Activated CD4-positive, alpha-beta T cell treated with anti-CD3 and anti-CD28 coated beads, Interleukin-2, amount 50 U/mL, for 16 hours (primary cell): ENCODE measurements at regions not wholly inside any gene's neighbourhood (a gene's known extent, or its start where the extent isn't known, plus 50 kb on each side); places are given as distances from the start of the nearest gene placed in this dataset.
A peak's percentile ranks its signal among the peaks of the same experiment; 100 is the strongest.
"Not testable (repeated sequence)": the region's sequence is repeated elsewhere in the genome, so short reads cannot be mapped to it uniquely, and the experiment has no call there.

Experiments used
- DNase-seq: peaks from one replicate; pipeline ENCODE4 v3.0.0-alpha.2; 2020

DNA sequence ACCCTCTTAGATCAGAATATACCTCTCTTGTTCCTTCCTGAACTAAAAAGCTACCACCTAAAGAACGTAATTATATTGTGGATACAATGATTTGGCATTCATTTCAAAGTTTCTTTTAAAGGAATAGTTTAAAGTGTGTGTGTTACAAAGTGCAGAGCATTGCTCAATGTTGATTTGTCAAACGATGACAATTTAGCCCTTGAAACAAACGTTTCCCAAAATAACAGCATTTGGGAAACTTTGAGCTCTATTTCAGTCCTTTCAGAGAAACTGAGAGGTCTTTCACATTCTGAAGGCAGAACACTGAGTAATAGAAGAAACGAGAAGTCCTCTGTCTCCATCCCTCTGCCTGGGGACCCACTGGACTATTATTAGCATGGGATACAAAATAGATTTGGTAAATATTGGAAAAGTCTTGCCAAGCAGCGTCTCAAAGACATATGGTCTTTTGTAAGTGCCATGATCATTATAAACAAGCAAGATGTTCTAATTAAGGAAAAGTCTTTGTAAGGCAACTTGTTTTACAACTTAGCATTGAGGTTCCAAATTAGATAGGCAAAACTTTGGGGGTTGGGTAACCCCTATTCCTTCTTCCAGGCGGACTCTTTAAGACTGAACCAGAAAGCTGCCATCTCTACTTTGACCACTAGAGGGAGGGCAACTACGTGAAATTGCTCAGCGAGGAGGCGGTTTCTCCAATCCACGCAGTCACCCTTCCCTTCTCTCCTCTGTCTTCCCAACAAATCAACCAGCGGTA lies 208.8 kb downstream of the RNF144B start:
- peak; percentile 44 for DNase-seq

DNA sequence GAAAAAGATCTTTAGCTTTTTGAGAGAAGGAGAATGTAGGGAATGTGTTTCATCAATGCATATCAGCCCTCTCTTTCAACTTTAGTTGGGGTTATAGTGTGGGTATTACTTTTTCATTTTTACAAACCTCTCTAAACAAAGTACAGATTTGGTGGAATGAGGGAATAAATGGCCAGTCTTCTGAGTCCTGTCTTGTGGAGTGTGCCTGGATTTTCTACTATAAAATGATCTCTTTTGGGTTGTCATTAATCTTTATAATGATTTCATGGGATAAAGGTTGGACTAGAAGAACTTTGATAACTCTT lies 209.3 kb downstream of the RNF144B start:
- DNase-seq, result no peak

GRCh38 chr6:18598551-18599264 lies 211.6 kb downstream of the RNF144B start:
- DNase-seq, result no peak

GRCh38 chr6:18600255-18600654 lies 213.1 kb downstream of the RNF144B start:
- no peak for DNase-seq

- no peak for DNase-seq
These were observed 214.4 kb downstream of the RNF144B start for GRCh38 chr6:18601516-18602020.

- DNase-seq, result no peak
These were observed 215.8 kb downstream of the RNF144B start for GRCh38 chr6:18602931-18603330.

- DNase-seq, result no peak
These were observed 216.2 kb downstream of the RNF144B start for GRCh38 chr6:18603361-18603760.

DNA sequence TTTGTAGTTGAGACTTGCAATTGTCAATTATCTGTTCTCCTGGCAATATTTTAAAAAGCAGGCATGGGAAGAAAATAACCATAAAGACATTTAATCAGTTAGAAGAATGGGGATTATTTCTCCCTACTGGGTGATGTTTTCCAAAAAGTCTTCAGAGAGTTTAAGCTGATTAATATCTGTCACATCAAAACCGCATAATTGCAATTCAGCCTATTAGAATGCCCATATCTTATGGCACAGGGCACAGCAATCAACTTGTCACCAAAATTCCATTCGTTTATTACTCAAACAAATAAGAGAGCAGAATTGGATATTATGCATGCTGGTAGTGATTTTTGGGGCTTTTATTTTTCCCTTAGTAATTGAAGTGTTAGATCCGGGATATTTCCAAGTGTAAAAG lies 218.7 kb downstream of the RNF144B start:
- no peak for DNase-seq

DNA sequence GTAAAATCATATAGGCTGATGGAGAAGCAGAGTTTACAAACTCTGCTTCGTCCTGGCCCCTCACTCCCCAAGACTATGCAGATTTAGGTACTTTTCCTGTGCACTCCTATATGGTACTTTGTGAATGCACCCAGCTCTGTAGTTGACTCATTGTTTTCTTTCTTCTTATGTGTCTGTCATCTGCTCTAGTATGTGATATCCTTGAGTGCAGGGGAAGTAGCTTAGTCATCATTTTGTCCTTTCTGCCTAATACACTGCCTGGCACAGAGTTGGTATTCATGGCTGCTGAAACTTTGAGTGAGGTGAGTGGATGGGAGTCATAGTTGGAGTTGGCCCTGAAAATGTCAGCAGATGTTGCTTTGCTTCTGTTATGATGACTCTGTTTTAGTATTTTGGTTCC lies 222.6 kb downstream of the RNF144B start:
- no peak for DNase-seq

DNA sequence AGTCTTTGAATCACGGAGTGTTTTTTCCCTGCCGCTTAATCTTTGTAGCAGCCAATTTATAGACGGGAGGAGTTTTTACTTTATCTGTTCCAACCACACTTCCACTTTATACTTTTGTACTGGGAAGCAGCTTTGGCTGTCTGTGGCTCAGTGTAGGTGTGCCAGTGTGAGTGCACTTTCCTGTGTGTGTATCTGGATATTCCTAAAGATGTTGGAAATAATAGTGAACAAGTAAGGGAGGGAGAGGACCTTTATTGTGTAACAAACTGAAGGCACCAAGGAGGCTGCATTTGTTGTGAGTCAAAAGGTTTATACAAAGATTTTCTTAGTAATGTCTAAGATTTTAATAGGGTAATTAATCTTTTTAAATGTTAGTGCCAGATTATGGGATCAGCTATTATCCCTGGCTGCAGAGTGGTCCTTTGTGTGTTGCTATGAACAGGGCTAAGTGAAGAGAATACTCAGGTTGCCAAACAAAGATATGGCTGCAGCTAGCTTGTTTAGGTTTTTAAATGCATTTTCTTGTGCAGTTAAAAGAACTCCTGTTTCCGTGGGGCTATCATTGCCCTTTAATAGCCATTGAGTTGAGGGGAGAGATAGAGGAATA lies 226.3 kb downstream of the RNF144B start:
- no peak for DNase-seq

DNA sequence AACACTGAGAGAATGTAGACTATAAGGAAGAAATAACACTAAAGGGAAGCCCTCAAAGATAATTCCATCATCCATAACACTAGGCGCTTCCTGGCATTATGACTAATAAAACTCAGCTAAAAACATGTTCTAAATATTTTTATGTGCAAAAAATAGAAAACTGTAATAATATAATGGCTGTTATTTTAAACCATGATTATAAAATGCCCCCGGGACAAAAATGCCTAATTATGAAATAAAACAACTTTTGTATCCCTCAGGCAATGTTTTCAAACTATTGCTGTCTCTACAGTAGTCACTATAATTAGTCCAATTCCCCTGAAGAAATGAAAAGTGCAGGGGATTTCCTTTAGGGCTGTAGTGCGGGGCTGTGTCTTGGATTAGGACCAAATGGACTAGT lies 242.4 kb downstream of the RNF144B start:
- DNase-seq, result no peak

DNA sequence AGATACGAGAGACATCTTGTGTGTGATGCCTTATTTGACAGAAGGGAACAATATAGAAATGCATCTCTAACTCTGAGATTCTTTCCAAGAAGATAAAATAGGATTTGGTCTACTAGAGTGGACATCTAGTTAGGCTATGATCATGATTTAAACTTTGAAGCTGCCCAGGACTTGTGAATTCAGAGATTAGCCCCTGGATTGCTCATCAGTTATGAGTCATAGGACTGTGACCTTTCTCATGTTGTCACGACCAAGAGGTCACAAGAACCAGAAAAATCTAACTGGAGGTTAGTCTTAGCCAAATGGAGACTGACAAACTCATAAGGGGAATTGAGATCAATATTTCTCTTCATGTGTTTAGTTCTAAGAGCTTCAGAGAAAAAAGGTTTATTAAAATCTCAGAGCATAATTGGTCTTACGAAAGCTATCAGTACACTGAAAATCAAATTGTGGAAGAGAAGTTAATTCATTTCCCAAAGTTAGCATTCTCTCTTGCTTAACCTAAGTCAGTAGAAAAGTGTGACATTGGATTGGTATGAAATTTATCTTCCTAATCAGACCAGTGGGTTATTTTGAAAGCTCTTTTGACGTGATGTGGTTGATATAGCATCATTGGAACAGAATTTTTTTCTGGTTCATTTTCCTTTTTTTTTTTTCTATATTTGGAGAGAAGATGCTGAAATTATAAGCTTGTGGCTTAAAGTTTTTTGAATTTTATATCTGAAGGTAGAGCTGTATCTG lies 245.7 kb downstream of the RNF144B start:
- DNase-seq, result no peak

DNA sequence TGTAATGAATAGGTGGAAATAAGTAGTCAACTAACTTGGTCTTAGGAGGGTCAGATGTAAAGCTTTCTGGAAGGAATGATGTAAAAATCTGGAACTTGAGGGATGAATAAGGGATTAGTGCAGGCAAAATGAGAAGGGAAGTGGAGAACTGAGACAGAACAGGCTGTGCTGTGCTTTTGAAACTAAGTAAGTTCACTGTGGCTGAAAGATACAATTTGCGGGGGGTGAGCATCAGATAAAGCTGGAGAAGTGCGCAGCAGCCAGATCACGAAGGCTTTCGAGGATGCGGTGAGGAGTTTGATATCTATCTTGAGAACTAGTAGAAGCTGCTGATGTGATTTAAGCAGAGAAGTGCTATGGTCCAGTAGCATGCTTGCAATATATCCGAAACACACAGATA lies 247.8 kb downstream of the RNF144B start:
- no peak for DNase-seq

DNA sequence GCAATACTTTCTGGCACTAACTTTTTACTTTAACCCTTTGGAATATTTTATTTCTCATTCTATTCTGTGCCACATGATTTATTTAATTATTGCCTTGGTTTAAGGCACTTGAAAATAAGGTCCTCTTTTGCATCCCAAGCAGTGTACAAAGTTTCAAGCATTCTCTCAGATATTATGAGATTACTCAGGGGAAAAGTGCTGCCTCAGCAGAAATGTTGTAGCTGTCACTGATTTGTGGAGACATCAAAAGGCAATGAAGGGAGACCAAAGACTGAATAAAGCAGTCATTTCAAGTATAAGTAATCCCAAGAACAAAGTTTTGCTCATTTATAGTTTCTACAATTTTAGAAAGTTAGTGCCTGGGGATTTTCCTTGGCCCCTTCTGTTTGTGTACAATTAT lies 253.0 kb downstream of the RNF144B start:
- no peak for DNase-seq

GRCh38 chr6:18640754-18641153 lies 253.6 kb downstream of the RNF144B start:
- no peak for DNase-seq

DNA sequence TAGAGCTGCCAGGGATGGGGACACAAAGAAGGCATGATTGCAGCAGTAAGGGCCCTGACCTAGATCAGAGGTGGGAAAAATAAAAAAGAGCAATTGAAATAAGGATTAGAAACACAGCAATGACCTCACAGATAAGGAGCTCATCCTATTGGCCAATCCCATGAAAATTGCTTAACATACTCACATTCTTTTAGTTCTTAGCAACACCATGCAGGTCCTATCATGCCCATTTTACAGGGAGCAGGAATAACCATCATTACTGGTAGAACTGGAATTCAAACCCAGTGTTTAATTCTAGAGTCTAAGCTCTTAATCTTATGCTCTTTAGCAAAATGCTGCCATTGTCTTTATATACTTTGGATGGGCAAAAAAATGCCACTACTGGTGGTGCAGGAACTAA lies 267.7 kb downstream of the RNF144B start:
- no peak for DNase-seq

GRCh38 chr6:18656506-18656905 lies 269.4 kb downstream of the RNF144B start:
- no peak for DNase-seq

DNA sequence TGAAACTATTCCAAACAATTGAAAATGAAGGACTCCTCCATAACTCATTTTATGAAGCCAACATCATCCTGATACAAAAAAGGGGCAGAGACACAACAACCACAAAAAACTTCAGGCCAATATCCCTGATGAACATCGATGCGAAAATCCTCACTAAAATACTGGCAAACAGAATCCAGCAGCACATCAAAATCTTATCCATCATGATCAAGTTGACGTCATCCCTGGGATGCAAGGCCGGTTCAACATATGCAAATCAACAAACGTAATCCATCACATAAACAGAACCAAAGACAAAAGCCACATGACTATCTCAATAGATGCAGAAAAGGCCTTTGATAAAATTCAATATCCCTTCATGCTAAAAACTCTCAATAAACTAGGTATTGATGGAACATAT lies 272.8 kb downstream of the RNF144B start:
- DNase-seq, result not testable (repeated sequence)

- DNase-seq, result no peak
These were observed 275.9 kb downstream of the RNF144B start for GRCh38 chr6:18663011-18663410.

DNA sequence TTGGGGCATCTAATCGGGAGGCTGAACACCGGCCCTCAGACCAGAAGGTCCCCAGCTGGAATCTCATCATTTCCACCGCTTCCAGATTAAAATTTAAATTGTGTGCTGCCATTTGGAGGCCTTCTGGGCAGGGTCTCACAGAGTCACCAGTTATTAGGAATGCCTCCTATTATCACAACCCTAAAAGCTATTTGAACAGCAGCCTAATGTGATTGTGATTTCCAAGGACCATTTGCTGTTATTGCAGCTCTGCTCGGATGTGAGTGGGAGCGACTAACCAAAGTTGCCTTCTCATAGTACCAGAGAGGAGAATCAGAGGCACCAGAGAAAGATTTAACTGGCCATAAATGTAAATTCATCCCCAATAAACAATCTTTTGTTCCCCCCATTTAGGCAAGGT lies 277.3 kb downstream of the RNF144B start:
- DNase-seq, result no peak

- no peak for DNase-seq
These were observed 280.5 kb downstream of the RNF144B start for GRCh38 chr6:18667612-18668011.

- DNase-seq, result no peak
These were observed 281.8 kb downstream of the RNF144B start for GRCh38 chr6:18668994-18669393.

GRCh38 chr6:18672852-18673251 lies 285.7 kb downstream of the RNF144B start:
- no peak for DNase-seq

DNA sequence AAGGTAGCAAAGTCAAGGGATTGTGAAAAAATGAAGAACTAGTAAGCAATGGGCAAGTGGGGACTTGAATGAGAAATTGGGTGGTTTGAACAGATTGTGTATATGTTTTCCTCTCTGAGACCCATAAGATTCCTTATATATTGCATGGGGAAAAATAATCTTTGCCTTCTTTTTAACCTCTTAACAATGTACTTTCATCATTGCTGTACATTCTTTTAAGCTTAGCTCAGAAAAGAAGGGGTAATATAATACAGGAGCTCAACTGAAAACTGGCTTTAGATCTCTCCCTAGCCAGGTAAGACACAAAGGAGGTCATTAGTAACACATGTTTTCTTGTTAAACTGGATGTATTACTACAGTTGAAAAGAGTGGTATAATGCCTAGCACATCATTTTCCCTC lies 287.2 kb downstream of the RNF144B start:
- no peak for DNase-seq
